Peyer's patch (tissue), 4 donors: ENCODE measurements at regions not wholly inside any gene's neighbourhood (a gene's known extent, or its start where the extent isn't known, plus 50 kb on each side); places are given as distances from the start of the nearest gene placed in this dataset.

Experiments used
- POLR2A ChIP-seq, 2 donors: fragments of 450-650 bp; IDR thresholded peaks; one replicate each; pipeline ENCODE4 v1.5.1; 2017; ENCODE audit warnings: antibody characterized with exemption in 2 of 2, mild to moderate bottlenecking in 2 of 2, moderate library complexity in 2 of 2
- TF ChIP-seq, protein P1 (sequence below), 6 experiments: fragments of 450-650 bp in 4 of 6; fragments of 200-600 bp in 2 of 6; sonication (generic) in 1 of 6; IDR thresholded peaks; one replicate each; pipeline ENCODE4 v1.5.1; 2017 to 2019; ENCODE audit warnings: antibody characterized with exemption in 6 of 6, mild to moderate bottlenecking in 3 of 6, moderate library complexity in 1 of 6

DNA sequence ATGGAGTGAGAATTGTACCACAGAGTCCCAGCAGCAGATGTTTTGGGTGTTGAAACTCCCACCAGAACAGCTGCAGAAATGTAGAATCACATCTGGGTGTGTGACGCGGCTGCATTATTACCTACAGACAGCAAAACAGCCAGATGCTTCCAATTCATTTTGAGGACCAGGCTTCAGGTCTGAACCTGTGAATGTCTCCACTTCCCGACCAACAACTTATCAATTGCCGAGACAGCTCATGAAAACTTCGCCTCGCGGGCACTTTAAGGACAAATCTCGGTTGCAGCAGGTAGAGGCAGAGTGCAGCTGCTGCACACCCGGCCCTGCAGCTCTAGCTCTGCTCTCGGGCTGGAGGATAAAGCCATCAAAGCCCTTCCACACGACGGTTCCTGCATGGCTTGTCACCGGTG is 202.0 kb downstream of the HRH4 start:
- TF ChIP-seq, protein P1, sequence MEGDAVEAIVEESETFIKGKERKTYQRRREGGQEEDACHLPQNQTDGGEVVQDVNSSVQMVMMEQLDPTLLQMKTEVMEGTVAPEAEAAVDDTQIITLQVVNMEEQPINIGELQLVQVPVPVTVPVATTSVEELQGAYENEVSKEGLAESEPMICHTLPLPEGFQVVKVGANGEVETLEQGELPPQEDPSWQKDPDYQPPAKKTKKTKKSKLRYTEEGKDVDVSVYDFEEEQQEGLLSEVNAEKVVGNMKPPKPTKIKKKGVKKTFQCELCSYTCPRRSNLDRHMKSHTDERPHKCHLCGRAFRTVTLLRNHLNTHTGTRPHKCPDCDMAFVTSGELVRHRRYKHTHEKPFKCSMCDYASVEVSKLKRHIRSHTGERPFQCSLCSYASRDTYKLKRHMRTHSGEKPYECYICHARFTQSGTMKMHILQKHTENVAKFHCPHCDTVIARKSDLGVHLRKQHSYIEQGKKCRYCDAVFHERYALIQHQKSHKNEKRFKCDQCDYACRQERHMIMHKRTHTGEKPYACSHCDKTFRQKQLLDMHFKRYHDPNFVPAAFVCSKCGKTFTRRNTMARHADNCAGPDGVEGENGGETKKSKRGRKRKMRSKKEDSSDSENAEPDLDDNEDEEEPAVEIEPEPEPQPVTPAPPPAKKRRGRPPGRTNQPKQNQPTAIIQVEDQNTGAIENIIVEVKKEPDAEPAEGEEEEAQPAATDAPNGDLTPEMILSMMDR (IDR thresholded peaks at IDR 0.05) = no peak
- no peak for TF ChIP-seq POLR2A (IDR thresholded peaks at IDR 0.05)
